ENCODE measurements at regions not wholly inside any gene's neighbourhood (a gene's known extent, or its start where the extent isn't known, plus 50 kb on each side); places are given as distances from the start of the nearest gene placed in this dataset.

- ATAC-seq (no peak), DNase-seq (ENCODE audit: low spot score) (no peak)
- H3K4me3 Mint-ChIP-seq = no peak overlapping the region
- no peak overlapping the region for H3K27ac Mint-ChIP-seq
- H3K27me3 Mint-ChIP-seq (ENCODE audit: low read depth) = no peaks in the 10 kb centered on the region
- H3K36me3 Mint-ChIP-seq = peaks cover 9% of the 10 kb centered on the region
- peaks cover 26% of the 10 kb centered on the region for H3K4me1 Mint-ChIP-seq
- peaks cover 29% of the 10 kb centered on the region for H3K9me3 Mint-ChIP-seq
- POLR2A ChIA-PET = no interaction called here
- no peak for TF ChIP-seq ELF4 (CRISPR knock-in tag; IDR thresholded peaks at IDR 0.05; ENCODE audit: low read depth)
- TF ChIP-seq, protein P1, sequence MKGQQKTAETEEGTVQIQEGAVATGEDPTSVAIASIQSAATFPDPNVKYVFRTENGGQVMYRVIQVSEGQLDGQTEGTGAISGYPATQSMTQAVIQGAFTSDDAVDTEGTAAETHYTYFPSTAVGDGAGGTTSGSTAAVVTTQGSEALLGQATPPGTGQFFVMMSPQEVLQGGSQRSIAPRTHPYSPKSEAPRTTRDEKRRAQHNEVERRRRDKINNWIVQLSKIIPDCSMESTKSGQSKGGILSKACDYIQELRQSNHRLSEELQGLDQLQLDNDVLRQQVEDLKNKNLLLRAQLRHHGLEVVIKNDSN (CRISPR knock-in tag; IDR thresholded peaks at IDR 0.05) = no peak
- no peak for TF ChIP-seq ZNF396 (CRISPR knock-in tag; IDR thresholded peaks at IDR 0.05; ENCODE audit: borderline replicate concordance)
- TF ChIP-seq, protein P2, sequence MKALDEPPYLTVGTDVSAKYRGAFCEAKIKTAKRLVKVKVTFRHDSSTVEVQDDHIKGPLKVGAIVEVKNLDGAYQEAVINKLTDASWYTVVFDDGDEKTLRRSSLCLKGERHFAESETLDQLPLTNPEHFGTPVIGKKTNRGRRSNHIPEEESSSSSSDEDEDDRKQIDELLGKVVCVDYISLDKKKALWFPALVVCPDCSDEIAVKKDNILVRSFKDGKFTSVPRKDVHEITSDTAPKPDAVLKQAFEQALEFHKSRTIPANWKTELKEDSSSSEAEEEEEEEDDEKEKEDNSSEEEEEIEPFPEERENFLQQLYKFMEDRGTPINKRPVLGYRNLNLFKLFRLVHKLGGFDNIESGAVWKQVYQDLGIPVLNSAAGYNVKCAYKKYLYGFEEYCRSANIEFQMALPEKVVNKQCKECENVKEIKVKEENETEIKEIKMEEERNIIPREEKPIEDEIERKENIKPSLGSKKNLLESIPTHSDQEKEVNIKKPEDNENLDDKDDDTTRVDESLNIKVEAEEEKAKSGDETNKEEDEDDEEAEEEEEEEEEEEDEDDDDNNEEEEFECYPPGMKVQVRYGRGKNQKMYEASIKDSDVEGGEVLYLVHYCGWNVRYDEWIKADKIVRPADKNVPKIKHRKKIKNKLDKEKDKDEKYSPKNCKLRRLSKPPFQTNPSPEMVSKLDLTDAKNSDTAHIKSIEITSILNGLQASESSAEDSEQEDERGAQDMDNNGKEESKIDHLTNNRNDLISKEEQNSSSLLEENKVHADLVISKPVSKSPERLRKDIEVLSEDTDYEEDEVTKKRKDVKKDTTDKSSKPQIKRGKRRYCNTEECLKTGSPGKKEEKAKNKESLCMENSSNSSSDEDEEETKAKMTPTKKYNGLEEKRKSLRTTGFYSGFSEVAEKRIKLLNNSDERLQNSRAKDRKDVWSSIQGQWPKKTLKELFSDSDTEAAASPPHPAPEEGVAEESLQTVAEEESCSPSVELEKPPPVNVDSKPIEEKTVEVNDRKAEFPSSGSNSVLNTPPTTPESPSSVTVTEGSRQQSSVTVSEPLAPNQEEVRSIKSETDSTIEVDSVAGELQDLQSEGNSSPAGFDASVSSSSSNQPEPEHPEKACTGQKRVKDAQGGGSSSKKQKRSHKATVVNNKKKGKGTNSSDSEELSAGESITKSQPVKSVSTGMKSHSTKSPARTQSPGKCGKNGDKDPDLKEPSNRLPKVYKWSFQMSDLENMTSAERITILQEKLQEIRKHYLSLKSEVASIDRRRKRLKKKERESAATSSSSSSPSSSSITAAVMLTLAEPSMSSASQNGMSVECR (CRISPR knock-in tag; IDR thresholded peaks at IDR 0.05; ENCODE audit: borderline replicate concordance) = no peak
- no peak for TF ChIP-seq CTCF (IDR thresholded peaks at IDR 0.05)
- TF ChIP-seq EMX1 (CRISPR knock-in tag; IDR thresholded peaks at IDR 0.05) = no peak
- no peak for TF ChIP-seq ZNF121 (CRISPR knock-in tag; IDR thresholded peaks at IDR 0.05)
- no peak for TF ChIP-seq NFYB (CRISPR knock-in tag; conservative IDR thresholded peaks at IDR 0.05; ENCODE audit: low read depth)
- no peak for TF ChIP-seq NFATC4 (CRISPR knock-in tag; IDR thresholded peaks at IDR 0.05)
- no peak for TF ChIP-seq ZNF317 (CRISPR knock-in tag; IDR thresholded peaks at IDR 0.05; ENCODE audit: borderline replicate concordance, low read depth)
- TF ChIP-seq IRF2 (CRISPR knock-in tag; IDR thresholded peaks at IDR 0.05; ENCODE audit: borderline replicate concordance, low read depth) = no peak
- TF ChIP-seq SOX15 (CRISPR knock-in tag; IDR thresholded peaks at IDR 0.05) = no peak
- no peak for TF ChIP-seq RELA (CRISPR knock-in tag; IDR thresholded peaks at IDR 0.05; ENCODE audit: borderline replicate concordance)
- TF ChIP-seq ZNF671 (CRISPR knock-in tag; IDR thresholded peaks at IDR 0.05) = no peak
- TF ChIP-seq ZNF416 (CRISPR knock-in tag; IDR thresholded peaks at IDR 0.05) = no peak
- no peak for TF ChIP-seq NFE2L1 (CRISPR knock-in tag; IDR thresholded peaks at IDR 0.05)
- TF ChIP-seq ZNF138 (CRISPR knock-in tag; conservative IDR thresholded peaks at IDR 0.05) = no peak
- no peak for TF ChIP-seq ZBTB21 (CRISPR knock-in tag; IDR thresholded peaks at IDR 0.05; ENCODE audit: borderline replicate concordance)
- no peak for TF ChIP-seq ZNF532 (CRISPR knock-in tag; IDR thresholded peaks at IDR 0.05; ENCODE audit: borderline replicate concordance)
- CTCF ChIA-PET = interaction anchor here (2.0 kb wide), 1 partner anchor 16 kb away, joined by 5 read pairs; no protein-coding TSS in a partner anchor
These were observed 721.5 kb downstream of the SEMA5A start for GRCh38 chr5:8824371-8824770.
